T-cell (primary cell): ENCODE measurements at regions not wholly inside any gene's neighbourhood (a gene's known extent, or its start where the extent isn't known, plus 50 kb on each side); places are given as distances from the start of the nearest gene placed in this dataset.
A peak's percentile ranks its signal among the peaks of the same experiment; 100 is the strongest.
"Not testable (repeated sequence)": the region's sequence is repeated elsewhere in the genome, so short reads cannot be mapped to it uniquely, and the experiment has no call there.

Source experiments
- ATAC-seq, 4 experiments: fragments of 200-7000 bp in 3 of 4; fragments of 150-1000 bp in 1 of 4; cut with Tn5 transposase; replicated peaks in 1 of 4; 1 replicate in 3 of 4; 2 replicates in 1 of 4; pipeline ENCODE4 v1.10.0; 2021; ENCODE audit warnings: moderate library complexity in 3 of 4, mild to moderate bottlenecking in 2 of 4, moderate number of reproducible peaks in 1 of 4
- CTCF ChIA-PET, 2 donors: fragments of 300-600 bp; sonication (Branson Sonifier 250); formaldehyde crosslinking; loops; one replicate each; lab custom pipeline; 2022; ENCODE audit warnings: antibody characterized with exemption in 2 of 2; lab: Charles Lee
- POLR2A ChIA-PET, 2 donors: fragments of 300-600 bp; sonication (Branson Sonifier 250); formaldehyde crosslinking; loops; one replicate each; lab custom pipeline; 2022; ENCODE audit warnings: antibody characterized with exemption in 2 of 2; lab: Charles Lee
- DNase-seq, 35 experiments: peaks; one replicate each; pipeline versions ENCODE4 v3.0.0 to v3.0.0-alpha.2; 2013 to 2023
- H3K27ac ChIP-seq: one replicate; pipeline ENCODE4 v1.5.1; 2013; ENCODE audit warnings: low read length
- H3K27me3 ChIP-seq, 2 experiments: replicated peaks in 1 of 2; 1 replicate in 1 of 2; 2 replicates in 1 of 2; pipeline versions ENCODE4 v1.6.1 to v1.7.0; 2013; ENCODE audit warnings: low read length in 1 of 2, mixed read lengths in 1 of 2; ENCODE audit not compliant: control insufficient read depth in 2 of 2, insufficient read depth in 2 of 2; ENCODE audit errors: extremely low read depth in 1 of 2
- H3K36me3 ChIP-seq, 2 donors: 1 replicate in 1 of 2; 2 replicates in 1 of 2; pipeline versions ENCODE4 v1.6.1 to v1.7.0; 2013; ENCODE audit warnings: low read length in 1 of 2; ENCODE audit not compliant: control insufficient read depth in 2 of 2, insufficient read depth in 1 of 2; ENCODE audit errors: extremely low read depth in 1 of 2
- H3K4me1 ChIP-seq, 2 experiments: 1 replicate in 1 of 2; 2 replicates in 1 of 2; pipeline versions ENCODE4 v1.6.1 to v1.7.0; 2013; ENCODE audit warnings: low read length in 2 of 2, mixed read lengths in 1 of 2; ENCODE audit not compliant: insufficient read depth in 2 of 2, control insufficient read depth in 1 of 2; ENCODE audit errors: extremely low read depth in 1 of 2
- H3K4me3 ChIP-seq, 2 donors: 1 replicate in 1 of 2; 2 replicates in 1 of 2; pipeline versions ENCODE4 v1.5.1 to v1.7.0; 2013; ENCODE audit warnings: mild to moderate bottlenecking in 2 of 2, low read length in 1 of 2, moderate library complexity in 1 of 2; ENCODE audit not compliant: control insufficient read depth in 1 of 2; ENCODE audit errors: extremely low read depth in 1 of 2
- H3K9me3 ChIP-seq: 2 replicates; pipeline ENCODE4 v1.7.0; 2013
- H3K27ac Mint-ChIP-seq, 2 donors: one replicate each; pipeline ENCODE4 v1.8.0; 2020 to 2021; ENCODE audit warnings: mild to moderate bottlenecking in 2 of 2, mixed read lengths in 2 of 2
- H3K27me3 Mint-ChIP-seq, 2 donors: one replicate each; pipeline ENCODE4 v1.8.0; 2021 to 2022; ENCODE audit warnings: mixed read lengths in 2 of 2
- H3K36me3 Mint-ChIP-seq: one replicate; pipeline ENCODE4 v1.8.0; 2021; ENCODE audit warnings: mixed read lengths
- H3K4me1 Mint-ChIP-seq, 3 donors: one replicate each; pipeline ENCODE4 v1.8.0; 2020 to 2022; ENCODE audit warnings: mixed read lengths in 3 of 3, mild to moderate bottlenecking in 1 of 3
- H3K4me3 Mint-ChIP-seq, 3 donors: one replicate each; pipeline ENCODE4 v1.8.0; 2020 to 2022; ENCODE audit warnings: mild to moderate bottlenecking in 3 of 3, mixed read lengths in 3 of 3, moderate library complexity in 3 of 3
- H3K9me3 Mint-ChIP-seq, 3 donors: one replicate each; pipeline ENCODE4 v1.8.0; 2020 to 2022; ENCODE audit warnings: mixed read lengths in 3 of 3
- WGBS: methylation state at CpG from one replicate; pipeline ENCODE4 v1.1.5; 2013; ENCODE audit warnings: missing lambda C conversion rate; ENCODE audit not compliant: insufficient coverage; 5-methylcytosine and 5-hydroxymethylcytosine counted together

DNA sequence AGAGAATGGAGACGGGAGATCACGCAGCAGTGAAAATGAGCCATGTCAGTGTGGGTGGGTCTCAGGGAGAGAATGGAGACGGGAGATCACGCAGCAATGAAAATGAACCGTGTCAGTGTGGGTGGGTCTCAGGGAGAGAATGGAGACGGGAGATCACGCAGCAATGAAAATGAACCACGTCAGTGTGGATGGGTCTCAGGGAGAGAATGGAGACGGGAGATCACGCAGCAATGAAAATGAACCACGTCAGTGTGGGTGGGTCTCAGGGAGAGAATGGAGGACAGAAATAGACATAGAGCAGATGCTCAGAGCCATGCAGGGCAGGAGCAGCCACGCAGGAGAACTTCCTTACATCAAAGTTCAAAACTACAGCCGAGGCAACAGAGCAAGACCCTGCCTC, 89.8 kb upstream of the LPCAT1 start:
- CTCF ChIA-PET, H3K27me3 Mint-ChIP-seq, H3K27me3 ChIP-seq, H3K27ac ChIP-seq, DNase-seq, POLR2A ChIA-PET, H3K4me1 ChIP-seq, H3K36me3 ChIP-seq, H3K4me3 Mint-ChIP-seq, H3K9me3 ChIP-seq, ATAC-seq, H3K4me3 ChIP-seq, H3K9me3 Mint-ChIP-seq, H3K27ac Mint-ChIP-seq: not testable (repeated sequence)
- Mint-ChIP-seq H3K4me1 (peaks cover 6 to 11% (median 11%) of the 10 kb centered on the region in 3 donors), H3K36me3 (peaks cover 58% of the 10 kb centered on the region)
- WGBS, result 98% methylated on average over 8 of the region's 13 CpGs

DNA sequence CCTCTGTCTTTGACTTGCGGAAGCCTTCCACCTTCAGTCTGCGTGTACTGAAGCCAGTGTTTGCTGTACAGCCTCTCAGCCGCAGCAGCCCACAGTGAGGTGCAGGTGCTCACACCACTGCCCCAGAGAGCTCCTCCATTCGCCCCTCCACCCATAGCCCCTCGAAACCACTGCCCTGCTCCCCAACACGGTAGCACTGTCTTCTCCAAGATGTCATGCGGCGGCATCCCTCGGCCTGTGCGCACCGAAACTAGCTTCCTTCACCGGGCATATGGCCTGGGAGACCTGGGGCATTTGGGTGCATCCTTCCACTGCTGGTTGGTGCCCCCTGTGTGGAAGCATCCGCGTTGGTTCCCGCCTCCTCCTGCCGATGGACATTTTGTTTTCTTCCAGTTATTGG, 86.8 kb upstream of the LPCAT1 start:
- H3K36me3 ChIP-seq, H3K27ac Mint-ChIP-seq, ATAC-seq, CTCF ChIA-PET, H3K9me3 ChIP-seq, POLR2A ChIA-PET, H3K4me3 Mint-ChIP-seq, H3K27me3 Mint-ChIP-seq, H3K27ac ChIP-seq, H3K4me1 ChIP-seq, H3K4me3 ChIP-seq, H3K9me3 Mint-ChIP-seq, DNase-seq: not testable (repeated sequence)
- peaks cover 18 to 24% (median 23%) of the 10 kb centered on the region in 3 donors for H3K4me1 Mint-ChIP-seq
- 92% methylated on average over 4 of the region's 16 CpGs for WGBS
- H3K27me3 ChIP-seq, result peaks cover 0 to 11% of the 10 kb centered on the region in 2 experiments
- peaks cover 34% of the 10 kb centered on the region for H3K36me3 Mint-ChIP-seq

DNA sequence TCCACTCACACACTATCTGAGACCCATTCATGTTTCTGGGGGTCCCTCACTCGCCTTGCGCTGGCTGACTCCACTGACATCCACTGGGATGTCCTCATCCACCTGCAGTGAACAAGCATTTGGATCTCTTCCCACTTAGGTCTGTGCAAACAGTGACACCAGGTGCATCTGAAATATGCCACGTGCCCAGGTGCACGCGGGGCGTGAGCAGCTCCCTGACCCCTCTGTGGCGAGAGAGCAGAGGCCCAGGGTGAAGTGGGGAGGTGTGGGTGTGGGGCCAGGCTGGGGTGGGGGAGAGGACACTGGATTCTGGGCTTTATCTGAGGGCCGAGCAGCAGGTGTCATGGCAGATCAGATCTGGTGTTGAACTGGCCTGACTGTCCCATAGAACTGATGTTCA, 85.4 kb upstream of the LPCAT1 start:
- H3K4me3 ChIP-seq, H3K9me3 Mint-ChIP-seq, H3K27ac ChIP-seq, H3K36me3 ChIP-seq, DNase-seq, H3K9me3 ChIP-seq, H3K27me3 Mint-ChIP-seq, POLR2A ChIA-PET, H3K4me1 ChIP-seq, CTCF ChIA-PET, ATAC-seq: not testable (repeated sequence)
- H3K27me3 ChIP-seq, result peaks cover 0 to 14% of the 10 kb centered on the region in 2 experiments
- 100% methylated on average over 3 of the region's 8 CpGs for WGBS
- Mint-ChIP-seq H3K4me3 (peak overlapping the region in 1 of 3 donors; percentile 57), H3K27ac (peak overlapping the region in 1 of 2 donors; percentile 27), H3K4me1 (peaks cover 18 to 24% (median 23%) of the 10 kb centered on the region in 3 donors), H3K36me3 (peaks cover 34% of the 10 kb centered on the region)

DNA sequence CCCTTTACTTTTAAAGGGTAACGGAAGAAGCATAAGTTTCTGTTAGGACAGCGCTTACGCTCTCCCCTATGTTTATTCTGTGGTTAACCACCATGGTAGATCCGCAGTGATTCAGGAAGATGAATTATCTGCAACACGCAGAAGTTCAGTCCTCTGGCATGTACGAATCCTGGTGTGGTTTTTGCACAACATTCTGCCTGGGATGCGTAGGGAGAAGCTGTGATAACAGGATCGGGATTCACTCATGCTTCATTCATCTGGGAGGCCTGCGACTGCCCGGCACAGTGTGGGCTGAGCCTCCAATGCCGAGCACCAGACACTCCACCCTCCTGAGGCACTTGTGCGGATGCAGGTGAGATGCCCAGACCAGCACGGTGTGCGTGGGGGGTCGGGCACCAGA, 84.6 kb upstream of the LPCAT1 start:
- 0% methylated on average over 6 of the region's 15 CpGs for WGBS
- H3K4me3 ChIP-seq, CTCF ChIA-PET, H3K27me3 Mint-ChIP-seq, POLR2A ChIA-PET, H3K27ac Mint-ChIP-seq, H3K27ac ChIP-seq, H3K36me3 ChIP-seq, H3K4me1 ChIP-seq, H3K9me3 Mint-ChIP-seq, H3K9me3 ChIP-seq: not testable (repeated sequence)
- peaks cover 28% of the 10 kb centered on the region for H3K36me3 Mint-ChIP-seq
- peaks cover 18 to 24% (median 23%) of the 10 kb centered on the region in 3 donors for H3K4me1 Mint-ChIP-seq
- H3K4me3 Mint-ChIP-seq, result peak overlapping the region in 2 of 3 donors; percentile 17 to 57
- H3K27me3 ChIP-seq, result peaks cover 0 to 18% of the 10 kb centered on the region in 2 experiments
- ATAC-seq (peak; percentile 63 to 88 (median 82)), DNase-seq (peak in 2 of 35 experiments; percentile 14 to 32)

DNA sequence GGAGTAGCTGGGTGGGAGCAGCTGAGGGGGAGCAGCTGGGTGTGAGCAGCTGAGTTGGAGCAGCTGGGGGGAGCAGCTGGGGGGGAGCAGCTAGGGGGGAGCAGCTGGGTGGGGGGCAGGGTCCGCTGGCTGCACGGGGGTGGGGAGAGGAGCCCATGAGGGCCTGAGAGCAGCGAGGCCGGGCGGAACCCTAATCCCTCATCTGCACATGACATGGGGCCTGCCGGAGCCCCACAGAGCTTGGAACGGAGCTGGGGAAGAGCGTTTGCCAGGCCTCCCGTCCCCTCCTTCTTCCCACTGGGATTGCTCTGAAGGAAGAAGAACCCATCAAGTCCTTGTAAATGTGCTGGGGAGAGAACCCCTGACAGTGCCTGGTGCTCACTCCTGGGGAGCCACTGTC, 83.2 kb upstream of the LPCAT1 start:
- H3K4me3 Mint-ChIP-seq, H3K27me3 Mint-ChIP-seq, H3K4me3 ChIP-seq, H3K9me3 Mint-ChIP-seq, POLR2A ChIA-PET, H3K27ac Mint-ChIP-seq, H3K9me3 ChIP-seq, H3K4me1 ChIP-seq, CTCF ChIA-PET, H3K27ac ChIP-seq, H3K36me3 ChIP-seq, ATAC-seq, DNase-seq: not testable (repeated sequence)
- H3K36me3 Mint-ChIP-seq, result peaks cover 19% of the 10 kb centered on the region
- WGBS, result no CpG with 5 or more reads among the region's 9 CpGs
- peaks cover 0 to 18% of the 10 kb centered on the region in 2 experiments for H3K27me3 ChIP-seq
- H3K4me1 Mint-ChIP-seq, result peaks cover 18 to 24% (median 23%) of the 10 kb centered on the region in 3 donors

DNA sequence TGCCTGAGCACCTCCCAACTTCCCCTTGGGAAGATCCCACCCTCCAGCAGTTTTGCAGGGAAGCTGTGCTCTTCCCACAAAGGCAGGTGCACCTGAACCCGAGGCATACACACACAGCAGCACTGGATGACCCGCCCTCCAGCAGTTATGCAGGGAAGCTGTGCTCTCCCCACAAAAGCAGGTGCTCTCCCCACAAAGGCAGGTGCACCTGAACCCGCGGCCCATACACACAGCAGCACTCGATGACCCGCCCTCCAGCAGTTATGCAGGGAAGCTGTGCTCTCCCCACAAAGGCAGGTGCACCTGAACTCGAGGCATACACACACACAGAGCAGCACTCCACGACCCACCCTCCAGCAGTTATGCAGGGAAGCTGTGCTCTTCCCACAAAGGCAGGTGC, 80.2 kb upstream of the LPCAT1 start:
- H3K27me3 ChIP-seq, result peaks cover 0 to 16% of the 10 kb centered on the region in 2 experiments
- H3K9me3 ChIP-seq, H3K9me3 Mint-ChIP-seq, H3K27ac ChIP-seq, POLR2A ChIA-PET, CTCF ChIA-PET, DNase-seq, H3K27me3 Mint-ChIP-seq, H3K36me3 ChIP-seq, H3K4me3 Mint-ChIP-seq, ATAC-seq, H3K4me3 ChIP-seq, H3K4me1 ChIP-seq, H3K27ac Mint-ChIP-seq: not testable (repeated sequence)
- Mint-ChIP-seq H3K4me1 (peaks cover 15 to 20% (median 17%) of the 10 kb centered on the region in 3 donors), H3K36me3 (peaks cover 17% of the 10 kb centered on the region)
- WGBS, result 51% methylated on average over 7 of the region's 8 CpGs

DNA sequence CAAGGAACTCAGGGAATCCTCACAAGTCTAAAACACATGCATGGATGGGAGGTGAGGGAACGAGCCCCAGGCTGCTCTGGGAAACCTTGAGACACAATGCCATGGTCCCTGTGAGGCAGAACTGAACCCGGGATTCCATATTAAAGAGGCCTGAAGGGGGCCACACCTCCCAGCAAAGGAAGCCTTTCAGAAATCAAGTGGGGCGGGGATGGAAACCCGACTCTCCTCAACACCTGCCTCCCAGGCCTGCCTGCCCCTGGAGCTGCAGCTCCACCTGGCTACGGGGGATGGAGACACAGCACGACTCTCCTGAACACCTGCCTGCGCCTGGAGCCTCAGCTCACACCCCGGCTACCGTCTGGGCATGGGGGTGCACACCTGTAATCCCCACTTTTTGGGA, 77.8 kb upstream of the LPCAT1 start:
- H3K36me3 ChIP-seq, DNase-seq, H3K4me3 Mint-ChIP-seq, H3K27ac ChIP-seq, H3K27me3 ChIP-seq, H3K27me3 Mint-ChIP-seq, POLR2A ChIA-PET, H3K4me1 ChIP-seq, H3K4me3 ChIP-seq, H3K9me3 Mint-ChIP-seq, ATAC-seq, H3K4me1 Mint-ChIP-seq, CTCF ChIA-PET, H3K9me3 ChIP-seq, H3K27ac Mint-ChIP-seq: not testable (repeated sequence)
- WGBS, result 89% methylated on average over 4 of the region's 9 CpGs
- peaks cover 19% of the 10 kb centered on the region for H3K36me3 Mint-ChIP-seq
